ENCODE measurements at regions not wholly inside any gene's neighbourhood (a gene's known extent, or its start where the extent isn't known, plus 50 kb on each side); places are given as distances from the start of the nearest gene placed in this dataset.

DNA sequence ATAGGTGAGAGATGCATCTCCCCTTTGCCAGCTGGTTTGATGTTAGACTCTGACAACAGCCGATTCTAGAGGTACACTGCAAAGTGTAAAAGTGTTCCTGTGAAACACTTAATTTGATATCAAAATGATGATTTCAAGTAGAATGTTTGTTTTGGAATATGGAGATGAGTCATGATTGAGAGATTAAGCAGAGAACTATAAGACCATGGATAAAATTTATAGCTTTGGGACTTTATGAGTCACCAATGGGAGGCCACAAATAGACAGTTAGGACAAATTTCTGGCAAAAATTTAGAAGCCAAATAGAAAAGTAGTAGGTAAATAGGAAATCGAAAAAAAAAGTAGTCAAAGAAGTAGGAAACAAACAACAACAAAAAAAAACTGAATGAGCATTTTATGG, 672.5 kb downstream of the NSUN3 start:
- TF ChIP-seq, protein P1, sequence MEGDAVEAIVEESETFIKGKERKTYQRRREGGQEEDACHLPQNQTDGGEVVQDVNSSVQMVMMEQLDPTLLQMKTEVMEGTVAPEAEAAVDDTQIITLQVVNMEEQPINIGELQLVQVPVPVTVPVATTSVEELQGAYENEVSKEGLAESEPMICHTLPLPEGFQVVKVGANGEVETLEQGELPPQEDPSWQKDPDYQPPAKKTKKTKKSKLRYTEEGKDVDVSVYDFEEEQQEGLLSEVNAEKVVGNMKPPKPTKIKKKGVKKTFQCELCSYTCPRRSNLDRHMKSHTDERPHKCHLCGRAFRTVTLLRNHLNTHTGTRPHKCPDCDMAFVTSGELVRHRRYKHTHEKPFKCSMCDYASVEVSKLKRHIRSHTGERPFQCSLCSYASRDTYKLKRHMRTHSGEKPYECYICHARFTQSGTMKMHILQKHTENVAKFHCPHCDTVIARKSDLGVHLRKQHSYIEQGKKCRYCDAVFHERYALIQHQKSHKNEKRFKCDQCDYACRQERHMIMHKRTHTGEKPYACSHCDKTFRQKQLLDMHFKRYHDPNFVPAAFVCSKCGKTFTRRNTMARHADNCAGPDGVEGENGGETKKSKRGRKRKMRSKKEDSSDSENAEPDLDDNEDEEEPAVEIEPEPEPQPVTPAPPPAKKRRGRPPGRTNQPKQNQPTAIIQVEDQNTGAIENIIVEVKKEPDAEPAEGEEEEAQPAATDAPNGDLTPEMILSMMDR (conservative IDR thresholded peaks at IDR 0.05; ENCODE audit: low read depth, low read length), result no peak
- no peak for TF ChIP-seq EZH2 (IDR thresholded peaks at IDR 0.05; ENCODE audit: borderline replicate concordance, low read depth, low read length, poor library complexity, severe bottlenecking)

All from A673 (cell line).